H1 (cell line): ENCODE measurements at regions not wholly inside any gene's neighbourhood (a gene's known extent, or its start where the extent isn't known, plus 50 kb on each side); places are given as distances from the start of the nearest gene placed in this dataset.

Source experiments
- CTCF ChIA-PET: fragments of 300-600 bp; sonication (Branson Sonifier 250); formaldehyde crosslinking; loops from one replicate; lab custom pipeline; 2021; ENCODE audit not compliant: partially characterized antibody; lab: Charles Lee
- POLR2A ChIA-PET: fragments of 300-600 bp; sonication (Branson Sonifier 250); formaldehyde crosslinking; loops from one replicate; lab custom pipeline; 2021; ENCODE audit warnings: inconsistent platforms; ENCODE audit not compliant: partially characterized antibody; lab: Charles Lee
- DNase-seq, 2 experiments: peaks; one replicate each; pipeline versions ENCODE4 v3.0.0 to v3.0.0-alpha.2; 2010 to 2022; ENCODE audit warnings: low spot score in 2 of 2, low read depth in 1 of 2, mixed read lengths in 1 of 2
- FAIRE-seq: peaks from 2 replicates; lab custom pipeline; 2011; peaks lifted over from hg19 to GRCh38; lab: Jason Lieb, UNC
- H2AFZ ChIP-seq: 2 replicates; pipeline ENCODE4 v1.8.1; 2012; ENCODE audit warnings: low read length, inconsistent platforms
- H2AK5ac ChIP-seq: 2 replicates; pipeline ENCODE4 v1.6.1; 2013; ENCODE audit warnings: low read depth, low read length
- H2BK120ac ChIP-seq: replicated peaks from 2 replicates; pipeline ENCODE3; 2013; ENCODE audit warnings: low read depth, low read length, inconsistent platforms
- H2BK12ac ChIP-seq: 2 replicates; pipeline ENCODE4 v1.6.1; 2013; ENCODE audit warnings: low read depth, low read length
- H2BK15ac ChIP-seq: 2 replicates; pipeline ENCODE4 v1.6.1; 2013; ENCODE audit warnings: low read length
- H2BK20ac ChIP-seq: 2 replicates; pipeline ENCODE4 v1.6.1; 2013; ENCODE audit warnings: low read length
- H2BK5ac ChIP-seq: 2 replicates; pipeline ENCODE4 v1.6.1; 2013; ENCODE audit warnings: low read depth, low read length
- H3K14ac ChIP-seq: 2 replicates; pipeline ENCODE4 v1.6.1; 2013; ENCODE audit warnings: inconsistent platforms; ENCODE audit not compliant: insufficient read length
- H3K18ac ChIP-seq: 2 replicates; pipeline ENCODE4 v1.6.1; 2013; ENCODE audit warnings: low read length; ENCODE audit errors: extremely low read depth
- H3K23ac ChIP-seq: 2 replicates; pipeline ENCODE4 v1.6.1; 2013; ENCODE audit warnings: inconsistent platforms; ENCODE audit not compliant: insufficient read length
- H3K23me2 ChIP-seq: 2 replicates; pipeline ENCODE4 v1.6.1; 2013; ENCODE audit warnings: low read depth, low read length
- H3K27ac ChIP-seq: 2 replicates; pipeline ENCODE4 v1.6.1; 2011; ENCODE audit warnings: low read depth, low read length, inconsistent platforms
- H3K27me3 ChIP-seq, 4 experiments: replicated peaks in 1 of 4; 1 replicate in 1 of 4; 2 replicates in 3 of 4; pipeline versions ENCODE4 v1.6.1 to v1.8.1; 2011 to 2013; ENCODE audit warnings: low read length in 3 of 4, mild to moderate bottlenecking in 3 of 4, inconsistent platforms in 2 of 4, mixed read lengths in 2 of 4, moderate library complexity in 1 of 4; ENCODE audit not compliant: control insufficient read depth in 3 of 4, insufficient read depth in 3 of 4; ENCODE audit errors: extremely low read depth in 1 of 4
- H3K36me3 ChIP-seq, 4 experiments: 2 replicates each; pipeline versions ENCODE4 v1.6.1 to v1.8.1; 2011 to 2013; ENCODE audit warnings: mild to moderate bottlenecking in 4 of 4, low read length in 3 of 4, moderate library complexity in 2 of 4, control low read depth in 1 of 4, inconsistent platforms in 1 of 4; ENCODE audit not compliant: insufficient read depth in 4 of 4, control insufficient read depth in 2 of 4
- H3K4ac ChIP-seq: replicated peaks from 2 replicates; pipeline ENCODE3; 2013; ENCODE audit warnings: low read length, low read depth, mixed read lengths, inconsistent platforms; ENCODE audit not compliant: insufficient read length
- H3K4me1 ChIP-seq, 4 experiments: replicated peaks in 1 of 4; 1 replicate in 1 of 4; 2 replicates in 3 of 4; pipeline versions ENCODE4 v1.6.1 to v1.8.1; 2011 to 2013; ENCODE audit warnings: low read length in 3 of 4, inconsistent platforms in 2 of 4, mixed read lengths in 1 of 4; ENCODE audit not compliant: insufficient read depth in 4 of 4, control insufficient read depth in 3 of 4
- H3K4me2 ChIP-seq, 2 experiments: 2 replicates each; pipeline versions ENCODE4 v1.6.1 to v1.8.1; 2011 to 2013; ENCODE audit warnings: low read depth in 2 of 2, low read length in 2 of 2, control low read depth in 1 of 2, inconsistent platforms in 1 of 2, mild to moderate bottlenecking in 1 of 2; ENCODE audit not compliant: insufficient read depth in 1 of 2
- H3K4me3 ChIP-seq, 4 experiments: fragments of 200-600, 300-600 bp in 1 of 4; sonication (generic), shearing (Covaris generic), sonication (Bioruptor Twin) in 1 of 4; 2 replicates each; pipeline versions ENCODE4 v1.5.1 to v1.8.1; 2011 to 2016; ENCODE audit warnings: low read length in 4 of 4, low read depth in 3 of 4, control low read depth in 2 of 4, inconsistent platforms in 2 of 4, mild to moderate bottlenecking in 2 of 4, mixed read lengths in 1 of 4, moderate library complexity in 1 of 4; ENCODE audit not compliant: insufficient read depth in 2 of 4; ENCODE audit errors: extremely low read depth in 1 of 4
- H3K56ac ChIP-seq: replicated peaks from 2 replicates; pipeline ENCODE3; 2013; ENCODE audit warnings: low read depth, mild to moderate bottlenecking, mixed read lengths, low read length, inconsistent platforms; ENCODE audit not compliant: insufficient read length
- H3K79me1 ChIP-seq: 2 replicates; pipeline ENCODE4 v1.6.1; 2013; ENCODE audit warnings: low read depth, low read length, control low read depth
- H3K79me2 ChIP-seq, 2 experiments: 2 replicates each; pipeline versions ENCODE4 v1.6.1 to v1.8.1; 2012 to 2013; ENCODE audit warnings: low read length in 2 of 2, mild to moderate bottlenecking in 2 of 2, inconsistent platforms in 1 of 2; ENCODE audit not compliant: insufficient read depth in 2 of 2, control insufficient read depth in 1 of 2
- H3K9ac ChIP-seq, 4 experiments: replicated peaks in 1 of 4; 1 replicate in 1 of 4; 2 replicates in 3 of 4; pipeline versions ENCODE4 v1.6.1 to v1.8.1; 2011 to 2013; ENCODE audit warnings: low read depth in 3 of 4, low read length in 3 of 4, control low read depth in 2 of 4, mild to moderate bottlenecking in 2 of 4, moderate library complexity in 2 of 4, inconsistent platforms in 1 of 4; ENCODE audit errors: extremely low read depth in 1 of 4
- H3K9me3 ChIP-seq, 2 experiments: 2 replicates each; pipeline versions ENCODE4 v1.6.1 to v1.8.1; 2012 to 2013; ENCODE audit warnings: mild to moderate bottlenecking in 2 of 2, moderate library complexity in 2 of 2, control low read depth in 1 of 2, inconsistent platforms in 1 of 2, low read depth in 1 of 2, low read length in 1 of 2, mixed read lengths in 1 of 2; ENCODE audit not compliant: insufficient read depth in 2 of 2
- H4K20me1 ChIP-seq, 2 experiments: replicated peaks in 1 of 2; 2 replicates each; pipeline versions ENCODE3 to v1.8.1; 2011 to 2013; ENCODE audit warnings: inconsistent platforms in 2 of 2, low read length in 2 of 2, mild to moderate bottlenecking in 1 of 2; ENCODE audit not compliant: insufficient read depth in 2 of 2, control insufficient read depth in 1 of 2
- H4K5ac ChIP-seq: 2 replicates; pipeline ENCODE4 v1.6.1; 2013; ENCODE audit warnings: low read length, low read depth, mixed read lengths, inconsistent platforms; ENCODE audit not compliant: insufficient read length
- H4K8ac ChIP-seq: 2 replicates; pipeline ENCODE4 v1.8.0; 2013; ENCODE audit warnings: mild to moderate bottlenecking, moderate library complexity, low read length, inconsistent platforms; ENCODE audit not compliant: insufficient read depth; ENCODE audit errors: extremely low read depth
- H4K91ac ChIP-seq: replicated peaks from 2 replicates; pipeline ENCODE3; 2013; ENCODE audit warnings: low read length, mixed read lengths, inconsistent platforms; ENCODE audit not compliant: insufficient read length
- BRCA1 ChIP-seq: IDR thresholded peaks from 2 replicates; pipeline ENCODE4 v1.6.1; 2012; ENCODE audit warnings: low read depth, low read length, improper control_type of control experiment
- CEBPB ChIP-seq: IDR thresholded peaks from 2 replicates; pipeline ENCODE4 v1.6.1; 2012; ENCODE audit warnings: low read depth, low read length
- CHD2 ChIP-seq: IDR thresholded peaks from 2 replicates; pipeline ENCODE4 v1.6.1; 2012; ENCODE audit warnings: low read length, improper control_type of control experiment
- GTF2F1 ChIP-seq: IDR thresholded peaks from 2 replicates; pipeline ENCODE4 v1.6.1; 2012; ENCODE audit warnings: low read depth, low read length, improper control_type of control experiment, borderline replicate concordance
- JUN ChIP-seq: IDR thresholded peaks from 2 replicates; pipeline ENCODE4 v1.6.1; 2011; ENCODE audit warnings: low read depth, mild to moderate bottlenecking, improper control_type of control experiment, low read length
- SP4 ChIP-seq: IDR thresholded peaks from 2 replicates; pipeline ENCODE4 v1.6.1; 2012; ENCODE audit warnings: low read length, inconsistent platforms
- SRF ChIP-seq: IDR thresholded peaks from 2 replicates; pipeline ENCODE4 v1.6.1; 2011; ENCODE audit warnings: mild to moderate bottlenecking, low read depth, low read length, moderate library complexity
- TAF1 ChIP-seq: IDR thresholded peaks from 2 replicates; pipeline ENCODE4 v1.6.1; 2011; ENCODE audit warnings: mild to moderate bottlenecking, low read depth, low read length
- TEAD4 ChIP-seq: IDR thresholded peaks from 2 replicates; pipeline ENCODE4 v1.6.1; 2012; ENCODE audit warnings: low read depth, low read length, inconsistent platforms, mixed read lengths
- USF2 ChIP-seq: IDR thresholded peaks from 2 replicates; pipeline ENCODE4 v1.6.1; 2011; ENCODE audit warnings: low read length, improper control_type of control experiment
- YY1 ChIP-seq: IDR thresholded peaks from 2 replicates; pipeline ENCODE4 v1.6.1; 2011; ENCODE audit warnings: low read depth, mild to moderate bottlenecking, low read length
- WGBS, 2 experiments: shearing (Covaris generic) in 1 of 2; methylation state at CpG; one replicate each; pipeline versions ENCODE4 v1.1.6 to v1.1.7; 2013 to 2015; ENCODE audit warnings: low lambda C conversion rate in 2 of 2, mixed read lengths in 2 of 2, inconsistent platforms in 1 of 2, low coverage in 1 of 2, missing lambda C conversion rate in 1 of 2; ENCODE audit not compliant: insufficient replicate concordance in 2 of 2, insufficient coverage in 1 of 2, insufficient read length in 1 of 2; ENCODE audit errors: extremely low coverage in 1 of 2, missing lambda C conversion rate in 1 of 2; 5-methylcytosine and 5-hydroxymethylcytosine counted together

- Histone ChIP-seq H2BK15ac (no peak overlapping the region), H2AFZ (no peak overlapping the region), H3K9ac (no peak overlapping the region), H2BK12ac (no peak overlapping the region), H2AK5ac (no peak overlapping the region), H3K27me3 (no peaks in the 10 kb centered on the region; a peak in 1 of 7 replicates), H3K18ac (no peak overlapping the region), H3K56ac (no peak overlapping the region), H2BK120ac (no peak overlapping the region), H4K20me1 (no peaks in the 10 kb centered on the region), H3K79me2 (no peaks in the 10 kb centered on the region), H3K4me1 (peaks cover 0 to 10% (median 4%) of the 10 kb centered on the region in 4 experiments; a peak in 3 of 7 replicates), H3K9me3 (no peaks in the 10 kb centered on the region), H3K14ac (no peak overlapping the region), H3K23ac (no peak overlapping the region), H3K4me3 (no peak overlapping the region), H3K4ac (no peak overlapping the region), H3K79me1 (no peaks in the 10 kb centered on the region), H2BK5ac (no peak overlapping the region), H3K36me3 (no peaks in the 10 kb centered on the region), H3K27ac (no peak overlapping the region), H4K91ac (no peak overlapping the region), H4K5ac (no peak overlapping the region), H3K23me2 (no peaks in the 10 kb centered on the region), H4K8ac (no peak overlapping the region), H2BK20ac (no peak overlapping the region), H3K4me2 (no peak overlapping the region)
- no peak for FAIRE-seq
- ChIA-PET POLR2A (no interaction called here), CTCF (no interaction called here)
- DNase-seq: no peak
- TF ChIP-seq CHD2: no peak
- no peak for TF ChIP-seq TEAD4
- no peak for TF ChIP-seq CEBPB
- no peak for TF ChIP-seq JUN
- TF ChIP-seq SRF: no peak
- TF ChIP-seq GTF2F1: no peak
- TF ChIP-seq USF2: no peak
- no peak for TF ChIP-seq SP4
- TF ChIP-seq YY1: no peak
- TF ChIP-seq TAF1: no peak
- no peak for TF ChIP-seq BRCA1
- 80% methylated on average over 2 of the region's 2 CpGs; no CpG with 5 or more reads in 1 of the 2 experiments for WGBS, 2 experiments
These were observed 227.8 kb upstream of the RAB4A start for GRCh38 chr1:229043115-229043514.
